K562 (cell line): ENCODE measurements at regions not wholly inside any gene's neighbourhood (a gene's known extent, or its start where the extent isn't known, plus 50 kb on each side); places are given as distances from the start of the nearest gene placed in this dataset.

Experiments used
- ATAC-seq: fragments of 200-7000 bp; cut with Tn5 transposase; 3 replicates; pipeline ENCODE4 v1.9.1; 2020; ENCODE audit warnings: moderate library complexity
- BruUV-seq: library from RNA; stranded (reverse); fragments of 400-500 nt; replicated peaks from 2 replicates; lab custom pipeline; 2021; lab: Mats Ljungman, UMichigan
- CTCF ChIA-PET: fragments of 300-600 bp; formaldehyde crosslinking; extraction: SDS; loops from one replicate; lab custom pipeline; 2021; ENCODE audit warnings: low intra/inter-chr PET ratio; lab: Yijun Ruan, JAX
- POLR2A ChIA-PET: fragments of 300-600, 350-650 bp; sonication (Branson Sonifier 250); formaldehyde crosslinking; extraction: SDS; loops from one replicate; lab custom pipeline; 2021; ENCODE audit warnings: antibody characterized with exemption, inconsistent platforms; lab: Yijun Ruan, JAX
- DNase-seq, 4 experiments: peaks; one replicate each; pipeline versions ENCODE4 v3.0.0 to v3.0.0-alpha.2; 2011 to 2018; ENCODE audit warnings: low spot score in 3 of 4, mixed read lengths in 3 of 4; ENCODE audit errors: extremely low read depth in 1 of 4
- FAIRE-seq: peaks from 2 replicates; lab custom pipeline; 2011; peaks lifted over from hg19 to GRCh38; lab: Jason Lieb, UNC
- H2AFZ ChIP-seq: 2 replicates; pipeline ENCODE4 v1.6.0; 2011; ENCODE audit warnings: low read depth, low read length, control low read depth, inconsistent platforms
- H3K27ac ChIP-seq: fragments of 200-600 bp; 3 replicates; pipeline ENCODE4 v1.8.0; 2011; ENCODE audit warnings: low read depth, mild to moderate bottlenecking, control low read depth, inconsistent platforms, low read length, moderate library complexity, mixed read lengths; ENCODE audit errors: extremely low read depth
- H3K27me3 ChIP-seq, 2 experiments: fragments of 300-600 bp in 1 of 2; 2 replicates in 1 of 2; 3 replicates in 1 of 2; pipeline versions ENCODE4 v1.6.0 to v1.8.0; 2011; ENCODE audit warnings: inconsistent platforms in 2 of 2, low read length in 2 of 2, mild to moderate bottlenecking in 1 of 2, mixed read lengths in 1 of 2, moderate library complexity in 1 of 2; ENCODE audit not compliant: control insufficient read depth in 2 of 2, insufficient read depth in 2 of 2
- H3K36me3 ChIP-seq: fragments of 300-600 bp; 3 replicates; pipeline ENCODE4 v1.8.0; 2011; ENCODE audit warnings: mild to moderate bottlenecking, low read length, inconsistent platforms; ENCODE audit not compliant: control insufficient read depth, insufficient read depth
- H3K4me1 ChIP-seq, 2 experiments: fragments of 200-600 bp in 1 of 2; replicated peaks in 1 of 2; 2 replicates in 1 of 2; 3 replicates in 1 of 2; pipeline versions ENCODE4 v1.5.1 to v1.8.0; 2011; ENCODE audit warnings: inconsistent platforms in 2 of 2, low read length in 2 of 2, mild to moderate bottlenecking in 1 of 2, mixed read lengths in 1 of 2, moderate library complexity in 1 of 2; ENCODE audit not compliant: control insufficient read depth in 2 of 2, insufficient read depth in 2 of 2
- H3K4me2 ChIP-seq: 2 replicates; pipeline ENCODE4 v1.6.1; 2011; ENCODE audit warnings: low read length, control low read depth, inconsistent platforms, mixed read lengths; ENCODE audit not compliant: insufficient read depth
- H3K4me3 ChIP-seq: fragments of 200-600 bp; sonication (generic), shearing (Covaris generic); 2 replicates; pipeline ENCODE4 v1.5.1; 2016; ENCODE audit warnings: control low read depth, inconsistent platforms
- H3K79me2 ChIP-seq: fragments of 200-600 bp; 3 replicates; pipeline ENCODE4 v1.8.0; 2011; ENCODE audit warnings: low read length, inconsistent platforms; ENCODE audit not compliant: control insufficient read depth, insufficient read depth
- H3K9ac ChIP-seq, 2 experiments: 2 replicates each; pipeline versions ENCODE4 v1.6.0 to v1.6.1; 2011; ENCODE audit warnings: low read depth in 2 of 2, low read length in 2 of 2, control low read depth in 1 of 2, inconsistent platforms in 1 of 2, mild to moderate bottlenecking in 1 of 2, mixed read lengths in 1 of 2; ENCODE audit not compliant: insufficient read depth in 1 of 2
- H3K9me1 ChIP-seq: one replicate; pipeline ENCODE4 v1.6.0; 2011; ENCODE audit warnings: inconsistent platforms, mild to moderate bottlenecking, low read length, moderate library complexity; ENCODE audit not compliant: control insufficient read depth, insufficient read depth
- H3K9me3 ChIP-seq: replicated peaks from 2 replicates; pipeline ENCODE4 v1.5.1; 2011; ENCODE audit warnings: low read depth, low read length, inconsistent platforms; ENCODE audit not compliant: control insufficient read depth, insufficient read depth
- H4K20me1 ChIP-seq: replicated peaks from 2 replicates; pipeline ENCODE4 v1.6.1; 2011; ENCODE audit warnings: low read length, inconsistent platforms, mixed read lengths; ENCODE audit not compliant: control insufficient read depth, insufficient read depth
- C11orf30 ChIP-seq: fragments of 450-650 bp; IDR thresholded peaks from 2 replicates; pipeline ENCODE4 v1.6.1; 2016; ENCODE audit warnings: low read depth, mild to moderate bottlenecking
- CBX3 ChIP-seq, 2 experiments: IDR thresholded peaks; 1 replicate in 1 of 2; 2 replicates in 1 of 2; pipeline ENCODE4 v1.6.1; 2012; ENCODE audit warnings: inconsistent platforms in 2 of 2, low read length in 2 of 2, borderline replicate concordance in 1 of 2, control low read depth in 1 of 2
- FOS ChIP-seq: IDR thresholded peaks from 3 replicates; pipeline ENCODE4 v1.6.1; 2011; ENCODE audit not compliant: insufficient read length; ENCODE audit errors: extremely low read depth
- FOXK2 ChIP-seq, 2 experiments: fragments of 450-650 bp; IDR thresholded peaks in 1 of 2; conservative IDR thresholded peaks in 1 of 2; 2 replicates each; pipeline ENCODE4 v1.6.1; 2016; ENCODE audit warnings: low read depth in 2 of 2, mild to moderate bottlenecking in 1 of 2
- KDM2B ChIP-seq: fragments of 250-450 bp; sonication (Bioruptor Pico); IDR thresholded peaks from 2 replicates; pipeline ENCODE4 v1.8.0; 2021; ENCODE audit warnings: mild to moderate bottlenecking, moderate library complexity
- MAFG ChIP-seq: fragments of 450-650 bp; conservative IDR thresholded peaks from 2 replicates; pipeline ENCODE4 v1.6.1; 2016; ENCODE audit warnings: missing genetic modification characterization, missing compliant biosample characterization
- PBX2 ChIP-seq, 2 experiments: IDR thresholded peaks in 1 of 2; conservative IDR thresholded peaks in 1 of 2; 2 replicates each; pipeline ENCODE4 v1.6.1; 2016; ENCODE audit warnings: low read depth in 2 of 2, mild to moderate bottlenecking in 1 of 2, missing compliant biosample characterization in 1 of 2, missing genetic modification characterization in 1 of 2, moderate library complexity in 1 of 2
- SAP30 ChIP-seq: fragments of 200-600 bp; sonication (generic); IDR thresholded peaks from 2 replicates; pipeline ENCODE4 v1.6.1; 2012; ENCODE audit warnings: borderline replicate concordance, low read depth, mild to moderate bottlenecking, moderate library complexity, low read length, control low read depth, inconsistent platforms; ENCODE audit not compliant: insufficient read depth, poor library complexity, severe bottlenecking
- SMAD3 ChIP-seq: fragments of 450-650 bp; formaldehyde crosslinking; conservative IDR thresholded peaks from 2 replicates; pipeline ENCODE4 v1.4.0; 2020; ENCODE audit warnings: mild to moderate bottlenecking
- ZBED1 ChIP-seq: IDR thresholded peaks from 2 replicates; pipeline ENCODE4 v1.6.1; 2014
- ZBTB1 ChIP-seq: sonication (generic); formaldehyde crosslinking; IDR thresholded peaks from 2 replicates; pipeline ENCODE4 v1.8.1; 2023; ENCODE audit warnings: missing genetic modification reagents, low read depth, mild to moderate bottlenecking, borderline replicate concordance
- ZBTB49 ChIP-seq: sonication (generic); formaldehyde crosslinking; IDR thresholded peaks from 2 replicates; pipeline ENCODE4 v1.8.0; 2022; ENCODE audit warnings: missing genetic modification reagents, mild to moderate bottlenecking, borderline replicate concordance
- ZNF347 ChIP-seq: fragments of 450-650 bp; formaldehyde crosslinking; IDR thresholded peaks from 2 replicates; pipeline ENCODE4 v1.4.0; 2020; ENCODE audit warnings: low read depth, mild to moderate bottlenecking, moderate library complexity
- ZNF431 ChIP-seq: sonication (generic); formaldehyde crosslinking; IDR thresholded peaks from 2 replicates; pipeline ENCODE4 v1.8.0; 2022; ENCODE audit warnings: mild to moderate bottlenecking, missing genetic modification reagents
- ZNF57 ChIP-seq: fragments of 450-650 bp; formaldehyde crosslinking; IDR thresholded peaks from 2 replicates; pipeline ENCODE4 v1.4.0; 2020; ENCODE audit warnings: mild to moderate bottlenecking, moderate library complexity
- WGBS: fragments of 100-300 bp; shearing (Covaris generic); methylation state at CpG from one replicate; pipeline ENCODE4 v1.1.6; 2016; ENCODE audit warnings: low coverage, mixed read lengths; ENCODE audit not compliant: insufficient coverage; ENCODE audit errors: missing lambda C conversion rate; 5-methylcytosine and 5-hydroxymethylcytosine counted together
- in situ Hi-C: fragments of 300-500 bp; cut with MboI; formaldehyde crosslinking; loops from 4 replicates; pipeline ENCODE4 v1.15.0; 2018; ENCODE audit warnings: inconsistent platforms, mixed read lengths
- intact Hi-C: fragments of 100-400 bp; cut with micrococcal nuclease; formaldehyde crosslinking; loops from 2 replicates; pipeline ENCODE4 v1.14.2; 2022
- TF ChIP-seq, protein P1 (sequence below): fragments of 250-450 bp; sonication (Bioruptor Pico); IDR thresholded peaks from 2 replicates; pipeline ENCODE4 v1.4.0; 2020; ENCODE audit warnings: mild to moderate bottlenecking, moderate library complexity

DNA sequence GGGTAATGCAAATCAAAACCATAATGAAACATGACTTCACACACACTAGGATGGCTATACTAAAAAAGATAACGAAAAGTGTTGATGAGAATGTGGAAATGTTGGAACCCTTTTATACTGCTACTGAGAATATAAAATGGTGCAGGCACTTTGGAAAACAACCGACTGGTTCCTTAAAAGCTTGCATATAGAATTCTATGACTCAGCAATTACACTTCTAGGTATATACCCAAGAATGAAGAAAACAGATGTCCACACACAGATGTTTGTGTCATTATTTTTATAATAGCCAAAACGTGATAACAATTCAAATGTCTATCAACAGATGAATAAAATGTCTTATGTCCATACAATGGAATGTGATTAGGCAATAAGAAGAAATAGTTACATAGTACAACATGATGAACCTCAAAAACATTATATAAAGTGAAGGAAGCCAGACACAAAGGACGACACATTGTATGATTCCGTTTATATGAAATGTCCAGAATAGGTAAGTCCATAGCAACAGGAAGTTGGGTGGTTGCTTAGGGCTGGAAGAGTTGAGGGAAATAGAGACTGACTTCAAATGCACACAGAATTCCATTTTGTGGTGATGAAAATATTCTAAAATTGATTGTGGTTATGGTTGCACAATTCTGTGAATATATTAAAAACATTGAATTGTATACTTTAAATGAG, 148.3 kb upstream of the PHYHIPL start:
- FAIRE-seq, result no peak
- intact Hi-C loops, result no loop called here
- no peak for TF ChIP-seq ZNF431 (CRISPR knock-in tag)
- no peak for TF ChIP-seq FOXK2 (conservative IDR thresholded peaks at IDR 0.05 in 1 of 2, IDR thresholded peaks at IDR 0.05 in 1 of 2; ENCODE audit: low read depth in 2 of 2)
- TF ChIP-seq ZBTB1 (CRISPR knock-in tag), result no peak
- TF ChIP-seq MAFG (tag), result peak; percentile 66
- no peak for TF ChIP-seq SMAD3 (CRISPR knock-in tag)
- no peak for TF ChIP-seq FOS
- TF ChIP-seq SAP30, result no peak
- TF ChIP-seq ZNF347, result no peak
- no peak for TF ChIP-seq ZBED1
- TF ChIP-seq ZBTB49 (CRISPR knock-in tag), result no peak
- no peak for TF ChIP-seq CBX3 (IDR thresholded peaks at IDR 0.05; ENCODE audit: borderline replicate concordance in 1 of 2, low read length in 2 of 2)
- TF ChIP-seq PBX2 (CRISPR knock-in tag; IDR thresholded peaks at IDR 0.05; ENCODE audit: low read depth), result no peak
- TF ChIP-seq PBX2 (tag; conservative IDR thresholded peaks at IDR 0.05; ENCODE audit: low read depth), result no peak
- no peak for TF ChIP-seq ZNF57 (CRISPR knock-in tag)
- TF ChIP-seq, protein P1, sequence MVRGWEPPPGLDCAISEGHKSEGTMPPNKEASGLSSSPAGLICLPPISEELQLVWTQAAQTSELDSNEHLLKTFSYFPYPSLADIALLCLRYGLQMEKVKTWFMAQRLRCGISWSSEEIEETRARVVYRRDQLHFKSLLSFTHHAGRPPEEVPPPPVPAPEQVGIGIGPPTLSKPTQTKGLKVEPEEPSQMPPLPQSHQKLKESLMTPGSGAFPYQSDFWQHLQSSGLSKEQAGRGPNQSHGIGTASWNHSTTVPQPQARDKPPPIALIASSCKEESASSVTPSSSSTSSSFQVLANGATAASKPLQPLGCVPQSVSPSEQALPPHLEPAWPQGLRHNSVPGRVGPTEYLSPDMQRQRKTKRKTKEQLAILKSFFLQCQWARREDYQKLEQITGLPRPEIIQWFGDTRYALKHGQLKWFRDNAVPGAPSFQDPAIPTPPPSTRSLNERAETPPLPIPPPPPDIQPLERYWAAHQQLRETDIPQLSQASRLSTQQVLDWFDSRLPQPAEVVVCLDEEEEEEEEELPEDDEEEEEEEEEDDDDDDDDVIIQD, result no peak
- TF ChIP-seq C11orf30, result peak; percentile 35; the same call in 1 of the 2 replicates
- TF ChIP-seq KDM2B (CRISPR knock-in tag), result no peak

More for the DNA sequence above, 148.3 kb upstream of the PHYHIPL start:
- in situ Hi-C loops, result no loop called here
- DNase-seq, result no peak
- Histone ChIP-seq H3K36me3 (no peaks in the 10 kb centered on the region), H3K27me3 (no peaks in the 10 kb centered on the region), H3K9me1 (no peaks in the 10 kb centered on the region), H2AFZ (no peak overlapping the region), H3K4me2 (no peak overlapping the region), H3K9ac (no peak overlapping the region), H4K20me1 (no peaks in the 10 kb centered on the region), H3K4me1 (no peaks in the 10 kb centered on the region), H3K27ac (no peak overlapping the region), H3K9me3 (no peaks in the 10 kb centered on the region), H3K79me2 (no peaks in the 10 kb centered on the region), H3K4me3 (no peak overlapping the region)
- ChIA-PET POLR2A (no interaction called here), CTCF (no interaction called here)
- 1% methylated on average over 5 of the region's 5 CpGs for WGBS
- BruUV-seq, result no TSS peak
- no peak for ATAC-seq
